ENCODE measurements at regions not wholly inside any gene's neighbourhood (a gene's known extent, or its start where the extent isn't known, plus 50 kb on each side); places are given as distances from the start of the nearest gene placed in this dataset.

GRCh38 chr1:209397910-209398309 is 185.6 kb upstream of the CAMK1G start:
- TF ChIP-seq REST (IDR thresholded peaks at IDR 0.05; ENCODE audit: insufficient read depth in 1 of 2, low read depth in 2 of 2, low read length in 2 of 2) (no peak), TAF1 (IDR thresholded peaks at IDR 0.05; ENCODE audit: borderline replicate concordance, insufficient read depth, low read length) (no peak), POLR2AphosphoS5 (IDR thresholded peaks at IDR 0.05; ENCODE audit: low read depth, low read length) (no peak), FOXP2 (optimal IDR thresholded peaks at IDR 0.05; ENCODE audit: borderline replicate concordance, extremely low read depth, extremely low read length, insufficient read depth) (no peak)

All from PFSK-1 (cell line).